ENCODE measurements at regions not wholly inside any gene's neighbourhood (a gene's known extent, or its start where the extent isn't known, plus 50 kb on each side); places are given as distances from the start of the nearest gene placed in this dataset.
A peak's percentile ranks its signal among the peaks of the same experiment; 100 is the strongest.

- TF ChIP-seq AKNA (CRISPR knock-in tag; IDR thresholded peaks at IDR 0.05; ENCODE audit: borderline replicate concordance) (no peak), CBX5 (CRISPR knock-in tag; IDR thresholded peaks at IDR 0.05; ENCODE audit: borderline replicate concordance) (0 out of 2 replicates have a peak, but pooled peaks have one; percentile 46), ZBTB7B (CRISPR knock-in tag; IDR thresholded peaks at IDR 0.05) (no peak), CBX2 (IDR thresholded peaks at IDR 0.05; ENCODE audit: low read depth, low read length) (no peak), CBX2 (CRISPR knock-in tag; IDR thresholded peaks at IDR 0.05; ENCODE audit: low read depth) (no peak), HIC2 (CRISPR knock-in tag; IDR thresholded peaks at IDR 0.05; ENCODE audit: low read depth) (no peak), NFRKB (IDR thresholded peaks at IDR 0.05) (no peak), ZNF205 (CRISPR knock-in tag; IDR thresholded peaks at IDR 0.05) (no peak), ZNF143 (CRISPR knock-in tag; IDR thresholded peaks at IDR 0.05) (no peak), ATF2 (CRISPR knock-in tag; IDR thresholded peaks at IDR 0.05) (peak; percentile 15; the same call in 1 of the 2 replicates), NFE2L1 (CRISPR knock-in tag; IDR thresholded peaks at IDR 0.05; ENCODE audit: borderline replicate concordance) (no peak), ZSCAN21 (CRISPR knock-in tag; IDR thresholded peaks at IDR 0.05; ENCODE audit: borderline replicate concordance) (no peak), CSRNP2 (CRISPR knock-in tag; conservative IDR thresholded peaks at IDR 0.05; ENCODE audit: low read depth) (no peak), MEIS2 (CRISPR knock-in tag; IDR thresholded peaks at IDR 0.05) (no peak), CHD4 (IDR thresholded peaks at IDR 0.05; ENCODE audit: borderline replicate concordance, low read length) (no peak), ZFP90 (CRISPR knock-in tag; IDR thresholded peaks at IDR 0.05; ENCODE audit: borderline replicate concordance) (no peak), LCORL (IDR thresholded peaks at IDR 0.05) (no peak), LCORL (CRISPR knock-in tag; IDR thresholded peaks at IDR 0.05) (no peak), MXD1 (CRISPR knock-in tag; IDR thresholded peaks at IDR 0.05) (no peak)
Observed at GRCh38 chr17:69607162-69607834, 192.8 kb downstream of the MAP2K6 start (continued).

All from HepG2 (cell line).